ENCODE measurements at regions not wholly inside any gene's neighbourhood (a gene's known extent, or its start where the extent isn't known, plus 50 kb on each side); places are given as distances from the start of the nearest gene placed in this dataset.
"Not testable (repeated sequence)": the region's sequence is repeated elsewhere in the genome, so short reads cannot be mapped to it uniquely, and the experiment has no call there.

- peaks cover 4% of the 10 kb centered on the region for H3K27me3 Mint-ChIP-seq (ENCODE audit: unreplicated experiment)
- H3K27ac Mint-ChIP-seq (ENCODE audit: unreplicated experiment), result no peak overlapping the region
- TF ChIP-seq, protein P1, sequence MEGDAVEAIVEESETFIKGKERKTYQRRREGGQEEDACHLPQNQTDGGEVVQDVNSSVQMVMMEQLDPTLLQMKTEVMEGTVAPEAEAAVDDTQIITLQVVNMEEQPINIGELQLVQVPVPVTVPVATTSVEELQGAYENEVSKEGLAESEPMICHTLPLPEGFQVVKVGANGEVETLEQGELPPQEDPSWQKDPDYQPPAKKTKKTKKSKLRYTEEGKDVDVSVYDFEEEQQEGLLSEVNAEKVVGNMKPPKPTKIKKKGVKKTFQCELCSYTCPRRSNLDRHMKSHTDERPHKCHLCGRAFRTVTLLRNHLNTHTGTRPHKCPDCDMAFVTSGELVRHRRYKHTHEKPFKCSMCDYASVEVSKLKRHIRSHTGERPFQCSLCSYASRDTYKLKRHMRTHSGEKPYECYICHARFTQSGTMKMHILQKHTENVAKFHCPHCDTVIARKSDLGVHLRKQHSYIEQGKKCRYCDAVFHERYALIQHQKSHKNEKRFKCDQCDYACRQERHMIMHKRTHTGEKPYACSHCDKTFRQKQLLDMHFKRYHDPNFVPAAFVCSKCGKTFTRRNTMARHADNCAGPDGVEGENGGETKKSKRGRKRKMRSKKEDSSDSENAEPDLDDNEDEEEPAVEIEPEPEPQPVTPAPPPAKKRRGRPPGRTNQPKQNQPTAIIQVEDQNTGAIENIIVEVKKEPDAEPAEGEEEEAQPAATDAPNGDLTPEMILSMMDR (IDR thresholded peaks at IDR 0.05; ENCODE audit: partially characterized antibody, unreplicated experiment), result no peak
- no peak overlapping the region for H3K4me3 Mint-ChIP-seq (ENCODE audit: unreplicated experiment)
- H3K4me1 Mint-ChIP-seq (ENCODE audit: low read depth, unreplicated experiment), result no peaks in the 10 kb centered on the region
- no peaks in the 10 kb centered on the region for H3K36me3 Mint-ChIP-seq (ENCODE audit: unreplicated experiment)
- DNase-seq, result no peak
- peaks cover 1% of the 10 kb centered on the region for H3K9me3 Mint-ChIP-seq (ENCODE audit: unreplicated experiment)
Measured at GRCh38 chr16:59470556-59470955, 736.4 kb upstream of the GOT2 start.

DNA sequence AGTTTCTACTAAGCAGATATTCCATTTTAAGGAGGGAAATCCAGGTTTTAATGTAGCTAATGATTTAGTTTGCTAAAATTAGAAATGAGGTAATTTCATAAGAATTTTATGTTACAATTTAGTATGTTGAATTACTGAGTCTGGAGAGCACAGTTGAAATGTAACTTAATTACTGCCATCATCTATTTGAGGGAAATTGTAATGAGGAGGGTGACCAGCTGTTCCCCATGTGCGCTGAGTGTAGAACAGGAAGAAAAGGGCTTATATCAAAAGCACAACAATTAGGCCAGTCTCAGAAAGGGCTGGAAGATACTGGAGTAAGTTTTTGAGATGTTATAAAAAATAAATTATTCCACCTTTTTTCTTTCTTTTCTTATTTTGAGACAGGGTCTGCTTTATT is 735.1 kb upstream of the GOT2 start:
- Mint-ChIP-seq H3K27me3 (ENCODE audit: unreplicated experiment) (peaks cover 2% of the 10 kb centered on the region), H3K27ac (ENCODE audit: unreplicated experiment) (no peak overlapping the region), H3K36me3 (ENCODE audit: unreplicated experiment) (no peaks in the 10 kb centered on the region), H3K4me3 (ENCODE audit: unreplicated experiment) (no peak overlapping the region), H3K4me1 (ENCODE audit: low read depth, unreplicated experiment) (no peaks in the 10 kb centered on the region), H3K9me3 (ENCODE audit: unreplicated experiment) (no peaks in the 10 kb centered on the region)
- DNase-seq, result no peak
- TF ChIP-seq, protein P1 (IDR thresholded peaks at IDR 0.05; ENCODE audit: partially characterized antibody, unreplicated experiment), result no peak

DNA sequence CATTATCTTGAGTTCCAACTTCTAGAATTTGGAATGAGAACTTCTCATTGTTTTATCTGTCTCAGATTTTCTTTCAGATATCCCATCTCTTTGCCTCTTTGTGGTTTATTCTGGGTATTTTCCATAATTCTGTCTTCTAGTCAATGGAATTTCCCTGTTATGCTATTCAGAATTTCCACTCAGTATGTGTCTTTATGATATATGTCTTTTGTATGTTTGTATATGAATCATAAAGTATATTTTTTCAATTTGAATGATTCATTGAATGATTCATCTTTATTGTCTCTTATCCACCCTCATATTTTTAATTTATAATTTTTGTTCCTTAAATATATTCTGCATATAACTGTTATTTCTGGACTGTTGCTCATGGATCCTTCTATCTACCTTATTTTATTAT is 729.7 kb upstream of the GOT2 start:
- Mint-ChIP-seq H3K9me3 (ENCODE audit: unreplicated experiment) (no peaks in the 10 kb centered on the region), H3K27me3 (ENCODE audit: unreplicated experiment) (no peaks in the 10 kb centered on the region), H3K27ac (ENCODE audit: unreplicated experiment) (no peak overlapping the region), H3K4me1 (ENCODE audit: low read depth, unreplicated experiment) (no peaks in the 10 kb centered on the region), H3K36me3 (ENCODE audit: unreplicated experiment) (no peaks in the 10 kb centered on the region), H3K4me3 (ENCODE audit: unreplicated experiment) (no peak overlapping the region)
- DNase-seq, result no peak
- TF ChIP-seq, protein P1 (IDR thresholded peaks at IDR 0.05; ENCODE audit: partially characterized antibody, unreplicated experiment), result no peak

GRCh38 chr16:59459806-59460205 is 725.7 kb upstream of the GOT2 start:
- peak; percentile 15 for DNase-seq
- Mint-ChIP-seq H3K27ac (ENCODE audit: unreplicated experiment) (no peak overlapping the region), H3K9me3 (ENCODE audit: unreplicated experiment) (peaks cover 2% of the 10 kb centered on the region), H3K4me1 (ENCODE audit: low read depth, unreplicated experiment) (no peaks in the 10 kb centered on the region), H3K27me3 (ENCODE audit: unreplicated experiment) (no peaks in the 10 kb centered on the region), H3K4me3 (ENCODE audit: unreplicated experiment) (no peak overlapping the region), H3K36me3 (ENCODE audit: unreplicated experiment) (no peaks in the 10 kb centered on the region)
- TF ChIP-seq, protein P1 (IDR thresholded peaks at IDR 0.05; ENCODE audit: partially characterized antibody, unreplicated experiment), result no peak

DNA sequence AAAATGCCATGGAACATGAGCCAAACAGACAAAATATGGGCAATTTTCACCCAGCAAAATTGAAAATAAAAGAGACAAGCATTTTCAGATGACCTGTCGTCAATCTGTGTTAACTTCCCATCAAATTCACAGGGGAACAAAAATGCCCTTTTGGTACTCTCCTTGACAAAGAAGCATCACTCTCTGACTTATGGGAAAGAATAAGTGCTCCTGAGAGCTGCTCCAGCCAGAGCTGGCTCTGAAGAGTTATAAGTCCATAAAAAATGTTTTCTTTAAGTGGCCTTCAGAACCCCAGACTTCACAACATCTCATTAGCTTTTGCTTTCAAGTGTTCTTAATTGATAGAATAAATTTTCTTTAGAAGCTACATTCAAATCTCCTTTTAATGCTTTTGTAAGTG is 721.4 kb upstream of the GOT2 start:
- TF ChIP-seq, protein P1 (IDR thresholded peaks at IDR 0.05; ENCODE audit: partially characterized antibody, unreplicated experiment), result no peak
- no peak overlapping the region for H3K27ac Mint-ChIP-seq (ENCODE audit: unreplicated experiment)

DNA sequence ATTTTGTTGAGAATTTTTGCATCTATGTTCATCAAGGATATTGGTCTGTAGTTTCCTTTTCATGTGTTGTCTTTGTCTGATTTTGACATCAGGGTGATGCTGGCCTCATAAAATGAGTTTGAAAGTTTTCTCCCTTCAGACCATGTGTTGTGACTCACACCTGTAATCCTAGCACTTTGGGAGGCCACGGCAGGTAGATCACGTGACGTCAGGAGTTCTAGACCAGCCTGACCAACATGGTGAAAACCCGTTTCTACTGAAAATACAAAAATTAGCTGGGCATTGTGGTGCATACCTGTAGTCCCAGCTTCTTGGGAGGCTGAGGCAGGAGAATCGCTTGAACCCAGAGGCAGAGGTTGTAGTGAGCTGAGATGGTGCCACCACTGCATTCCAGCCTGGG is 716.4 kb upstream of the GOT2 start:
- H3K4me3 Mint-ChIP-seq (ENCODE audit: unreplicated experiment); H3K9me3 Mint-ChIP-seq (ENCODE audit: unreplicated experiment); H3K27ac Mint-ChIP-seq (ENCODE audit: unreplicated experiment); H3K36me3 Mint-ChIP-seq (ENCODE audit: unreplicated experiment); H3K27me3 Mint-ChIP-seq (ENCODE audit: unreplicated experiment); H3K4me1 Mint-ChIP-seq (ENCODE audit: low read depth, unreplicated experiment); DNase-seq: not testable (repeated sequence)

More for the DNA sequence above, 721.4 kb upstream of the GOT2 start:
- Mint-ChIP-seq H3K36me3 (ENCODE audit: unreplicated experiment) (no peaks in the 10 kb centered on the region), H3K9me3 (ENCODE audit: unreplicated experiment) (peaks cover 2% of the 10 kb centered on the region), H3K4me3 (ENCODE audit: unreplicated experiment) (no peak overlapping the region), H3K4me1 (ENCODE audit: low read depth, unreplicated experiment) (no peaks in the 10 kb centered on the region), H3K27me3 (ENCODE audit: unreplicated experiment) (no peaks in the 10 kb centered on the region)
- no peak for DNase-seq

All from glutamatergic neuron (in vitro differentiated cells).